ENCODE measurements at regions not wholly inside any gene's neighbourhood (a gene's known extent, or its start where the extent isn't known, plus 50 kb on each side); places are given as distances from the start of the nearest gene placed in this dataset.

- CTCF ChIA-PET, result no interaction called here
- no peak overlapping the region for H3K27ac Mint-ChIP-seq
- H3K36me3 Mint-ChIP-seq (ENCODE audit: low read depth), result no peaks in the 10 kb centered on the region
- POLR2A ChIA-PET, result no interaction called here
- H3K4me3 Mint-ChIP-seq, result no peak overlapping the region
- H3K9me3 Mint-ChIP-seq, result peaks cover 12% of the 10 kb centered on the region
- H3K27me3 Mint-ChIP-seq, result no peaks in the 10 kb centered on the region
- H3K4me1 Mint-ChIP-seq, result no peaks in the 10 kb centered on the region
- DNase-seq, result no peak
Observed at GRCh38 chr9:103627731-103628130, 466.4 kb upstream of the SMC2 start.

- ChIA-PET CTCF (no interaction called here), POLR2A (no interaction called here)
- Mint-ChIP-seq H3K4me3 (no peak overlapping the region), H3K27me3 (no peaks in the 10 kb centered on the region), H3K36me3 (ENCODE audit: low read depth) (no peaks in the 10 kb centered on the region), H3K27ac (no peak overlapping the region), H3K4me1 (no peaks in the 10 kb centered on the region), H3K9me3 (no peaks in the 10 kb centered on the region)
- DNase-seq, result no peak
Observed at GRCh38 chr9:103649086-103649485, 445.0 kb upstream of the SMC2 start.

- ChIA-PET POLR2A (no interaction called here), CTCF (no interaction called here)
- no peak overlapping the region for H3K4me3 Mint-ChIP-seq
- H3K36me3 Mint-ChIP-seq (ENCODE audit: low read depth), result no peaks in the 10 kb centered on the region
- peaks cover 6% of the 10 kb centered on the region for H3K9me3 Mint-ChIP-seq
- H3K27me3 Mint-ChIP-seq, result no peaks in the 10 kb centered on the region
- no peak overlapping the region for H3K27ac Mint-ChIP-seq
- no peaks in the 10 kb centered on the region for H3K4me1 Mint-ChIP-seq
- DNase-seq, result no peak
Observed at GRCh38 chr9:103658156-103658555, 436.0 kb upstream of the SMC2 start.

- H3K27me3 Mint-ChIP-seq, result no peaks in the 10 kb centered on the region
- H3K4me3 Mint-ChIP-seq, result no peak overlapping the region
- ChIA-PET POLR2A (no interaction called here), CTCF (no interaction called here)
- no peak overlapping the region for H3K27ac Mint-ChIP-seq
- no peaks in the 10 kb centered on the region for H3K36me3 Mint-ChIP-seq (ENCODE audit: low read depth)
- H3K4me1 Mint-ChIP-seq, result no peaks in the 10 kb centered on the region
- DNase-seq, result no peak
- peaks cover 6% of the 10 kb centered on the region for H3K9me3 Mint-ChIP-seq
Observed at GRCh38 chr9:103660830-103661229, 433.3 kb upstream of the SMC2 start.

GRCh38 chr9:103661663-103662062 lies 432.4 kb upstream of the SMC2 start:
- peaks cover 6% of the 10 kb centered on the region for H3K9me3 Mint-ChIP-seq
- no peak for DNase-seq
- H3K27ac Mint-ChIP-seq, result no peak overlapping the region

GRCh38 chr9:103669296-103669695 lies 424.8 kb upstream of the SMC2 start:
- no peaks in the 10 kb centered on the region for H3K27me3 Mint-ChIP-seq
- H3K4me1 Mint-ChIP-seq, result no peaks in the 10 kb centered on the region
- no peak overlapping the region for H3K4me3 Mint-ChIP-seq
- no peak for DNase-seq
- CTCF ChIA-PET, result no interaction called here
- no peaks in the 10 kb centered on the region for H3K36me3 Mint-ChIP-seq (ENCODE audit: low read depth)
- POLR2A ChIA-PET, result no interaction called here
- H3K27ac Mint-ChIP-seq, result no peak overlapping the region
- no peaks in the 10 kb centered on the region for H3K9me3 Mint-ChIP-seq

More at GRCh38 chr9:103661663-103662062, 432.4 kb upstream of the SMC2 start:
- CTCF ChIA-PET, result no interaction called here
- Mint-ChIP-seq H3K4me1 (no peaks in the 10 kb centered on the region), H3K4me3 (no peak overlapping the region), H3K36me3 (ENCODE audit: low read depth) (no peaks in the 10 kb centered on the region), H3K27me3 (no peaks in the 10 kb centered on the region)
- POLR2A ChIA-PET, result no interaction called here

GRCh38 chr9:103674271-103674670 lies 419.8 kb upstream of the SMC2 start:
- H3K36me3 Mint-ChIP-seq (ENCODE audit: low read depth), result no peaks in the 10 kb centered on the region
- no peak overlapping the region for H3K27ac Mint-ChIP-seq
- ChIA-PET CTCF (no interaction called here), POLR2A (no interaction called here)
- H3K9me3 Mint-ChIP-seq, result no peaks in the 10 kb centered on the region
- H3K4me1 Mint-ChIP-seq, result no peaks in the 10 kb centered on the region
- no peak overlapping the region for H3K4me3 Mint-ChIP-seq
- DNase-seq, result no peak
- H3K27me3 Mint-ChIP-seq, result no peaks in the 10 kb centered on the region

- no peak for DNase-seq
- Mint-ChIP-seq H3K27ac (no peak overlapping the region), H3K9me3 (no peaks in the 10 kb centered on the region), H3K4me3 (no peak overlapping the region), H3K36me3 (ENCODE audit: low read depth) (no peaks in the 10 kb centered on the region), H3K4me1 (no peaks in the 10 kb centered on the region), H3K27me3 (no peaks in the 10 kb centered on the region)
- CTCF ChIA-PET, result no interaction called here
- POLR2A ChIA-PET, result no interaction called here
Observed at GRCh38 chr9:103680581-103680980, 413.5 kb upstream of the SMC2 start.

- no peak overlapping the region for H3K4me3 Mint-ChIP-seq
- H3K4me1 Mint-ChIP-seq, result no peaks in the 10 kb centered on the region
- H3K9me3 Mint-ChIP-seq, result no peaks in the 10 kb centered on the region
- ChIA-PET POLR2A (no interaction called here), CTCF (no interaction called here)
- H3K27ac Mint-ChIP-seq, result no peak overlapping the region
- no peaks in the 10 kb centered on the region for H3K36me3 Mint-ChIP-seq (ENCODE audit: low read depth)
- no peaks in the 10 kb centered on the region for H3K27me3 Mint-ChIP-seq
- DNase-seq, result no peak
Observed at GRCh38 chr9:103681435-103681834, 412.7 kb upstream of the SMC2 start.

- POLR2A ChIA-PET, result no interaction called here
- no peak overlapping the region for H3K27ac Mint-ChIP-seq
- no peak for DNase-seq
- no peak overlapping the region for H3K4me3 Mint-ChIP-seq
- H3K9me3 Mint-ChIP-seq, result peaks cover 2% of the 10 kb centered on the region
- CTCF ChIA-PET, result no interaction called here
- no peaks in the 10 kb centered on the region for H3K27me3 Mint-ChIP-seq
- no peaks in the 10 kb centered on the region for H3K4me1 Mint-ChIP-seq
- no peaks in the 10 kb centered on the region for H3K36me3 Mint-ChIP-seq (ENCODE audit: low read depth)
Observed at GRCh38 chr9:103700195-103700962, 393.7 kb upstream of the SMC2 start.

GRCh38 chr9:103702572-103702971 lies 391.5 kb upstream of the SMC2 start:
- CTCF ChIA-PET, result no interaction called here
- no peak overlapping the region for H3K27ac Mint-ChIP-seq
- H3K36me3 Mint-ChIP-seq (ENCODE audit: low read depth), result no peaks in the 10 kb centered on the region
- POLR2A ChIA-PET, result no interaction called here
- H3K4me3 Mint-ChIP-seq, result no peak overlapping the region
- H3K4me1 Mint-ChIP-seq, result no peaks in the 10 kb centered on the region
- no peaks in the 10 kb centered on the region for H3K27me3 Mint-ChIP-seq
- no peak for DNase-seq
- H3K9me3 Mint-ChIP-seq, result peaks cover 2% of the 10 kb centered on the region

- CTCF ChIA-PET, result no interaction called here
- POLR2A ChIA-PET, result no interaction called here
- Mint-ChIP-seq H3K9me3 (no peaks in the 10 kb centered on the region), H3K27ac (no peak overlapping the region), H3K36me3 (ENCODE audit: low read depth) (no peaks in the 10 kb centered on the region), H3K4me1 (no peaks in the 10 kb centered on the region), H3K27me3 (no peaks in the 10 kb centered on the region), H3K4me3 (no peak overlapping the region)
- DNase-seq, result no peak
Observed at GRCh38 chr9:103707181-103707580, 386.9 kb upstream of the SMC2 start.

- Mint-ChIP-seq H3K4me1 (no peaks in the 10 kb centered on the region), H3K27ac (no peak overlapping the region), H3K4me3 (no peak overlapping the region), H3K9me3 (no peaks in the 10 kb centered on the region), H3K27me3 (no peaks in the 10 kb centered on the region), H3K36me3 (ENCODE audit: low read depth) (no peaks in the 10 kb centered on the region)
- DNase-seq, result no peak
- ChIA-PET CTCF (no interaction called here), POLR2A (no interaction called here)
Observed at GRCh38 chr9:103709366-103709765, 384.7 kb upstream of the SMC2 start.

GRCh38 chr9:103713631-103714030 lies 380.5 kb upstream of the SMC2 start:
- POLR2A ChIA-PET, result no interaction called here
- no peaks in the 10 kb centered on the region for H3K36me3 Mint-ChIP-seq (ENCODE audit: low read depth)
- H3K27ac Mint-ChIP-seq, result no peak overlapping the region
- H3K27me3 Mint-ChIP-seq, result no peaks in the 10 kb centered on the region
- CTCF ChIA-PET, result no interaction called here
- no peak overlapping the region for H3K4me3 Mint-ChIP-seq
- H3K4me1 Mint-ChIP-seq, result no peaks in the 10 kb centered on the region
- DNase-seq, result no peak
- H3K9me3 Mint-ChIP-seq, result peaks cover 5% of the 10 kb centered on the region

GRCh38 chr9:103714992-103715391 lies 379.1 kb upstream of the SMC2 start:
- ChIA-PET CTCF (no interaction called here), POLR2A (no interaction called here)
- no peak overlapping the region for H3K27ac Mint-ChIP-seq
- peaks cover 7% of the 10 kb centered on the region for H3K9me3 Mint-ChIP-seq
- H3K27me3 Mint-ChIP-seq, result no peaks in the 10 kb centered on the region
- no peak for DNase-seq
- no peaks in the 10 kb centered on the region for H3K4me1 Mint-ChIP-seq
- no peaks in the 10 kb centered on the region for H3K36me3 Mint-ChIP-seq (ENCODE audit: low read depth)
- no peak overlapping the region for H3K4me3 Mint-ChIP-seq

All from activated CD4-positive, alpha-beta memory T cell treated with anti-CD3 and anti-CD28 coated beads, Interleukin-2, amount 10 ng/mL, durations not matched to agents 7 days and 5 days (primary cell).